GM21825 (cell line): ENCODE measurements at regions not wholly inside any gene's neighbourhood (a gene's known extent, or its start where the extent isn't known, plus 50 kb on each side); places are given as distances from the start of the nearest gene placed in this dataset.

Experiments
- ATAC-seq: cut with Tn5 transposase; IDR thresholded peaks from one replicate; pipeline ENCODE4 v1.9.1; 2021; ENCODE audit warnings: mild to moderate bottlenecking, moderate library complexity; ENCODE audit not compliant: unreplicated experiment

DNA sequence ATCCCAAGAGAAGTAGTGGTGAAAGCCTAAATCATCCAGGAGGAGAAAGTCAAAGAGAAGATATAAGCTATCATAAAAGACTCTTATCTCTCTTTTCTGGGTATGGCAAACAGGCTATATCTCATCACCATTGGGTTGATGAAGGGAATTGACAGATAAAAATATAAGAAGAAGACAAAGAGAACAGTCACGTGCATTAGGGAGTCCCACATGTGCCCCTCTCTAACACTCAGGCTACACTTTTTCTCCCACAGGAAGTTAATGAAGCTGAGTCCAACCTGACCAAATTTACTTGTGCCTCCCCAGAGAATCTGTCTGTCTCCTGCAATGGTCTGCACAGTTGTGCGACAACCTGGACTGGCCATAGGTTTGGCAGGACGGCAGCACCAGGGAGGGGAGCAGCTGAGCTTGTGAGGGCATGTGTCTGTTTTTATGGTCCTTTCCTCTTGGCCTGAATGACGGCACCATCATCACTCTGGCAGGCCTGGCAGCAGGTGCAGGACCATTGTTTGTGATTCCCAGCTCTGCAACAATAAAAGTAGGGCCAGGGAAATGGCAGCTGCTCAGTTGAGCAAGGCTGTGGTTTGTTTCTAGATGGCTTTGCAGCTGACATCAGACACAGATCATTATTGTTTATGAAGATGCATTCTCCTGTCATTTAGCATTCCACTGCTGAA lies 144.5 kb upstream of the MCHR2 start:
- ATAC-seq, result no peak

DNA sequence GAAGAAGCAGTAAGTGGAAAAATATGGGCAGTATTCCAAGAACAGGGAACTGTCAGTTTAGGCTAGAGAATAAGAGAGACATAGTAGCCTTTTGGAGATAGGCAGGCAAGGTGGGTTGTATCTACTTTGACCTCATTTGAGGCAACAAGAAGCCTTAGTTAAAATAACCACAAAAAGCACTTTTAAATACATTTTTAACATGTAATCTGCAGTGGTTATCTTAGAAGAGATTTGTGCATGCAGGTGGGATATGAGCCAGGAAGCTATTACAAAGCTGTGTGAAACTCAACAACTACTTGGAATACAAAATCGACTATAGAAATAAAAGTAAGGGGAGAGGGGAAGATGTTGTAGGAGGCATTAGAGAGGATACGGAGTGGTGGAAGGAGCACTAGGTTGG lies 143.7 kb upstream of the MCHR2 start:
- no peak for ATAC-seq

GRCh38 chr6:100136590-100136989 lies 142.6 kb upstream of the MCHR2 start:
- ATAC-seq, result no peak

GRCh38 chr6:100135977-100136376 lies 142.0 kb upstream of the MCHR2 start:
- no peak for ATAC-seq

GRCh38 chr6:100134703-100135102 lies 140.7 kb upstream of the MCHR2 start:
- ATAC-seq, result no peak

GRCh38 chr6:100134297-100134696 lies 140.3 kb upstream of the MCHR2 start:
- no peak for ATAC-seq

DNA sequence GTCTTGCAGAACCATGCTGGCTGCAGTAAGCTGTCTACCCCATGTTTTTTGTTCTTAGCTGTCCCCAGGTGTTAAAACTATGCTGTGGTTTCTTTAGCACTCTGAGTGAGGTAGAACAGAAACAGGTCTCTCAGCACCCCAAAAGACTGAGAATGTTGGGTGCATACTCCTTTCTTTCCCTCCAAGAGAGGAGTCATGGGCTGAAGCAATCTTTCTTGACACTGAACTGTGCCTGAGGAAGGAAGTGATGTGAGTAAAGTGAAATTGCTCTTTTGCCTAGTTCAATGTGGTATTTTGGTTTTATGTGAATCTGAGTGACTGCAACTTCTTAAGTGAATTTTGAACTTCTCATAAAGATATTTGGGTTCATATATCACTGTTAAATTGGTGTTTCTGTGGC lies 138.0 kb upstream of the MCHR2 start:
- no peak for ATAC-seq

GRCh38 chr6:100130630-100131029 lies 136.6 kb upstream of the MCHR2 start:
- no peak for ATAC-seq

DNA sequence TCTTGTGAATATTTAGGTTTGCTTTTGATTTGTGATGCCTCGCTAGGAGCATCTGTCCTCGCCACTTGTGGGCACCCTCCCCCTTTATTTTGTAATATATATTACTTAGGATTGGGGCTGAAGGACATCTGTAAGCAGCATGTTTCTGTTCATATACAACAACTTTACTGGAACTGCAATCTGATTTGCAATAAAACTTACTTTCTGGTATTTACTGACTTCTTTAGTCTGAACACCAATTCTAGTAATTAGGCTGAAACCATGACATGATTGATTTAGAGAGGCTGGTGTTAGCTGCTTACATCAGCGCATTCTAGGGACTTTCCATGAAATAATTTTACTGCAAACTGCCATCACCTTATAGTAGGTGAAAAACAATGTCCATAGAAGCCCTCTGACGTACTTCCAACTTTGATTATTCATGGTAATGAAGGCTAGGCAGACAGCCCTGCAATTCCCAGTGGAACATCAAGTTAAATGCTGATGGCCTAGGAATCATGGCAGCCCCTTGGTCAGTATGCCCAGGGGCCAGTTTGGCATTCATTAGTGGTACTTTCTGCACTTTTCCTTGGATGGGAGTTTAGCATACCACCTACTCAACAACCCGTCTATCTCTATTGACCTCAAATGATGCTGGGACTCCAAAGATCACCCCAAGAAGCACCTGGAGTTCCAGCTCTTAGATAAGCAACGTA lies 132.9 kb upstream of the MCHR2 start:
- ATAC-seq, result no peak

DNA sequence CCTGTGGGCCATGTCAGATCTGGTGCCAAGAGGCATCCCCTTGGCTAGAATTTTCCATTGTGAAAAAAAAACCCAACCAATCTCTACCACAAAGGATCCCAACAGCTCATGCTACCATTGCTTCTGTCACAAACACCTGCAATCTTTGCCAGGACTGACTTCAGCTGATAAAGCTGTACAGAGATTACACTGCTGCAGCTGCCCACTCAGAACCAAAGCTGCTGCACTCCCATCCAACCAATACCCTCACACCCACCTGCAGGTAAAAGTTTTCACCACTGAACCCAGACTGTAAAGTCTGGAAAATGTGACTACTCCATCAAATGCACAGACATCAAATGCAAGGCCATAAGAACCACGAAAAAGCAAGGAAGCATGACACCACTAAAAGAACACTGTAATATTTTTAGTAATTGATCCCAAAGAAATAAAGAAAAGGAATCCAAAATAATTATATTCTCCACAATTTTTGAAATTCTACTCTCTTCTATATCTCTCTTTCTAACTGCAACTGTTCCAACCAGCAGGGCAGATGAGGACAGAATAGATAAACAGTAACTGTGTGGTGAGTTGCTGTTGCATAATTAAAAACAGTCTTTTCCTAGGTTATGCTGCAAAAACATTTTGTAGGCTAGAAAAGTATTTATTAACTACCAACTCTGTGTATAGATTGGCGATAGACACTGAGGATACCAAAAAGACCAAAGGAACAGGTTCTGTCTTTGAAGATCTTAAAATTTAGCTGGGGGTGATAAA lies 128.0 kb upstream of the MCHR2 start:
- ATAC-seq, result no peak

GRCh38 chr6:100119261-100119660 lies 125.2 kb upstream of the MCHR2 start:
- ATAC-seq, result no peak

DNA sequence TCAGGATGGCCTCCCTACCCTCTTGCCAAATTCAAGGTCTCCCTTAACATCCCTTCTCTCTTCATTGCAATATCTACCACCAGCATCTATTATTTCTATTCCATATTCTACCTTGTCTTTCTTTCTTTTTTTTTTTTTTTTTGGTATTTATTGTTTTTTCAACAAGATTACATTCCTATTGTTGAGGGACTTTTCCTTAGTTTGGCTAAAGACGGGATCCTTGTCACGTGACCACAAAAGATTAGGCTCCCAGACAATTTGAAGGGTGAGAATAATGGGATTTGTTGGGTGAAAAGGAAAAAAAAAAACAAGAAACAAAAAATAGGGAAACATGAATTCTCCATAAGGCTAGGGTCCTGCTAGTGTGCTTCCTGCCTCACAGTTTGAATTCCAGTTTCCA lies 124.3 kb upstream of the MCHR2 start:
- ATAC-seq, result no peak

- ATAC-seq, result no peak
Measured at GRCh38 chr6:100117680-100118079, 123.7 kb upstream of the MCHR2 start.

- peak; percentile 69 for ATAC-seq
Measured at GRCh38 chr6:100116411-100117194, 122.6 kb upstream of the MCHR2 start.

DNA sequence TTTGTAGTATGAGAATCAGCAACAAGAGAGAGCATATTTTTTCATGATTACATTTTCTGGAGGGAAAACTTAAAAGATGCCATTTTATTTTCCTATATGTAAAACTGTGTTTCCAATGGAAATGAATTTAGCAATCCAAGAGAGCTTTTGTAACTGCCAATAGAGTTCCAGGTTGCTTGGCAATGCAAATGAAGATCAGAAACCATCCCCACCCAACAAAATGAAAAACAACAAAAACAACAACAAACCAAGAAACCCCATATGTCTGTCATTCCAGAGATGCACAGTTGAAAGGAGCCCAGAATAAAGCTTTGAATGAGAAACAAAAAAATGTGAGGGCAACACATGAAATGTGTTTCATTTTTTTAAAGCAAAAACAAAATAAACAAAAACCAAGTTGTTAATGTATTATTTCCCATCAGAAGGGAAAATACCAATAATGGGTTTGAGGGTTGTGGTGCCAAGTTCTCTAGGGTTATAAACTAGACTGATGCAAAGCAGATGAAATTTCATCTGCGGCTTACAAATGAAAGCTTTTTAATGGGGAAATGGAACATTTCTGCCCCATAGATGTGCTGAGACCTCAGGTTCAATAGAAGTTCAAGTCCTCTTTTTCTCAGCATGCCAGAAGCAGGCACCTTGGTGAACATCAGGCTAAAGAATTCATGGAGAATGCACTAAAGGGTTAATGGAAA lies 121.5 kb upstream of the MCHR2 start:
- no peak for ATAC-seq

DNA sequence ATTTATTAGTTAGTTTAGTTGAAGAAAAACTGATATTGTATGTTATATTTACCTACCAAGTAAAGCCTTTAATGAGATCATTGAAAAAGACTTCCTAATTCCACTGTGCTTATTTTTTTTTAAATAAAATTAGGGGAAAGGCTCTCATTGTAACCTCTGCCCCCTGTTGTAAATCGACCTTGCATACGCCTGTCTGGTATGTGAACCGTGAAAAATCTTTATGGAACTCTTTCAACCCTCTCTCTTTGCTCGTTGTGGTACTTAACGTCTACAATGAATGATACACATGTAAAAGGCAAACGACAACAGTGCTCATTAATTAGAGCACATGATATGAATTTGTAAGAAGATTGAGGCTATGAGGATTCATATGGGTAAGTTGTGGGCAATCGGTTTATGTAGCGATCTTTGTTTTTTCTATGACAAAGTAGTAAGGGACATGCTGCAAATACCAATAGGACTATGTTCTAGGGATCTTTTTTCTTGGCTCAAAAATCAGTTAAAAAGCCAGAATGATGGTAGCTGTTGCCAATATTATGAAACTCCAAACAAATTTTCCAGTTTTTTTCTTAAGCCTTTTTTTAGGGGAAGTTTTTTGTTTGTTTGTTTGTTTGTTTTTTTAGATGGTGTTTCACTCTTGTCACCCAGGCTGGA lies 119.0 kb upstream of the MCHR2 start:
- no peak for ATAC-seq

- ATAC-seq, result no peak
Measured at GRCh38 chr6:100105919-100106529, 112.0 kb upstream of the MCHR2 start.

GRCh38 chr6:100105138-100105537 lies 111.1 kb upstream of the MCHR2 start:
- ATAC-seq, result peak; percentile 57

GRCh38 chr6:100103931-100104330 lies 109.9 kb upstream of the MCHR2 start:
- no peak for ATAC-seq

GRCh38 chr6:100103194-100103593 lies 109.2 kb upstream of the MCHR2 start:
- ATAC-seq, result no peak
